ENCODE measurements at regions not wholly inside any gene's neighbourhood (a gene's known extent, or its start where the extent isn't known, plus 50 kb on each side); places are given as distances from the start of the nearest gene placed in this dataset.

DNA sequence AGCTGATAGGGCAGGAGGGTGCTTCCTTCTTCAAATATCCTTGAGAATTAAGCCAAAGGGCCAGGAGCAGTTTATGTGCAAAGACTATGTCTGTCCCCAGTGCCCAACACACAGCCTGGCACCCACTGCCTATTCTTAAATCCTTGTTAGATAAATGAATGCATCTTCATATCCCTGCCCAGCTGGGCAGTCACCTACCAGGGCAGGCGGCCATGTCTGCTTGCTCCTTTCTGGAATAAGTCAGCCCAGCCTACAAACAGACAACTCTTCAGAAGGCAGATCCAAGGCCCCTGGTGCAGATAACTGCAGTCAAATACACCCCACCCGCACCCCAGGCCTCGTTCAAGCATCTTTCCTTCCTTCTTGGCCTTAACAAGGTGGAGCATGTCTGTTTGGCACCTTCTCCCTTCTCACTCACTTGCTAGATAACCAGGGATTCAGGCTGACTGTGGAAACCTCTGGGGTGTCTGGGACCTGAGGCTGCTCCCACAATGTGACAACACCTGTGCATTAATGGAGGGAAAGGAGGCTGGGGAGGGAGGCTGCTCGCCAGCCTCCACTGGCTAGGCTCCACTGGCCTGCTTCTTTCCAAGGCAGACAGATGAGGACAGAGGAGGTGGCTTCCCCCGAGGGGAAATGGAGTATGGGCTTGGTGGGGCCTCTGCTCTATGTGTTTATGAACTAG, 59.9 kb upstream of the COL13A1 start:
- DNase-seq = no peak

DNA sequence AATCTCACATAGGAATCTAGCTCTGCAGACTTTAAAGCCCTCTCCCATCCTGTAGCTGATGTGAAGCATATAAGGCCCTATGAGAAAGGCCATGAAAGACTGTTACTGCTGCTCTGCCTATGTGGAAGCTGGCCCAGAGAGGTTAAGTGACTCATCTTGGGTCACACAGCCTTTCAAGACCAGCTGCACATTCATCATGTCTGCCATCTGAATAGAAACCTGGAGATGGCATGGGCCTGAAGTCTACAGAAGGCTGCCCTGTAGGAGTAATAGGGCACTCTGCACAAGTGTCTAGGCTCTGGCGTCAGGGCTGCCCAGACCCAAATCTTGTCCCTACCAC, 59.4 kb upstream of the COL13A1 start:
- no peak for DNase-seq

DNA sequence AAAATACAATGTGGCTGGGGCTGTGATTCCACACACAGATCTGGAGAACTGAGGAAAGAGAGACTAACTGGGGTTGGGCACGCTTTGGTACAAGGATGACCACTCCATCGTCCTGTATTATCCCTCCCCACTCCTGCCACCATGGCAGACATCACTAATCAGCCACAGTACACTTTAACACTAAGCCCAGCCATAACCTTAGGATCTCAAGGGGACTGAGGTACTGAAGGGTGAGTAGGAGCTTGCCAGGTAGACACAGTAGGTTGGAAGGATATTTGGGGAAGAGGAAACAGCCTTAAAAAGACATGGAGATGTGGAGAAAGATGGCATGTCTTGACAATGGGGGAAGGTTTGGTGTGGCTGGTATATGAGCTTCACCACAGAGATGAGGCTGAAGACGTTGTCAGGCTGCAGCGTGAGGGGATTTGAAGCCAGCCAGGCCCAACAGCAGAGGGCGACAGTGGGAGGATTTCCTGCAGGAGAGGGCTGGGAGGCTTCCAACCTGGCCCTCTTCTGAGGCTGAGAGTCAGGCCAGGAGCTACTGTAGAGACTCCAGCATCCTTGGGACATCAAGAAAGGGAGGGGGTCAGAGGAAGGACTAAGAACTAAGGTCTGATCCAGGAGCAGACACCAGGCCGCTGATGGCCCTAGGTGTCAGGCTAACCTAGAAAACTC, 58.6 kb upstream of the COL13A1 start:
- DNase-seq = no peak

DNA sequence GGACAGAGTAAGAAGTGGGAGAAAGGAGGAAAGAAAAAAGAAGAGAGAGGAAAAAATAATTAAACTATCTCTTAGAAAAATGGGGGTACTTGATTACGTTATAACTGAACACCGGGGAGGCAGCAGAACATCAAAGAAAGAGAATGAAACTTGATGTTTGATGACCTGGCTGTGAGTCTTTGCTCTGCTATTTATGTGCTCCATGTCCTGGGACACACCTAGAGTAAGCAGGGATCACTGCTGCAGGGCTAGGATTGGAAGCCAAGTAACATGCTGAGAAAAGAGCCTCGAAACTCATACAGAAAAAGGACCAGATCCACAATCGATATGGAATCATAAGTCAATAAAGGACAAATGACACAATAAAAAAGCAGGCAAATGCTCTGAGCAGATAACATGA, 56.7 kb upstream of the COL13A1 start:
- DNase-seq = no peak

DNA sequence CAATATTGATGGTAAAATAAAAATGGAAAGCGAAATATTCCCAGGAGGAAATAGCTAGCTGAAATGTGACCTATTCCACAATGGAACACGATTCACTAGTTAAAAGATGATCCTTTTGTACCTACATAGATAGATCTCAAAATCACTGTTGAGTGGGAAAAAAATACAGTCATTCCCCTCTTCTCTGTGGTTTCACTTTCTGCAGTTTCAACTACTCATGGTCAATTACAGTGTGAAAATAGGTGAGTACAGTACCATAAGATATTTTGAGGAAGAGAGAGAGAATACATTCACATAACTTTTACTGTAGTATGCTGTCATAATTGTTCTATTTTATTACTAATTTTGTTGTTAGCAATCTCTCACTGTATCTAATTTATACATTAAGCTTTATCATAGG, 56.0 kb upstream of the COL13A1 start:
- DNase-seq = no peak

DNA sequence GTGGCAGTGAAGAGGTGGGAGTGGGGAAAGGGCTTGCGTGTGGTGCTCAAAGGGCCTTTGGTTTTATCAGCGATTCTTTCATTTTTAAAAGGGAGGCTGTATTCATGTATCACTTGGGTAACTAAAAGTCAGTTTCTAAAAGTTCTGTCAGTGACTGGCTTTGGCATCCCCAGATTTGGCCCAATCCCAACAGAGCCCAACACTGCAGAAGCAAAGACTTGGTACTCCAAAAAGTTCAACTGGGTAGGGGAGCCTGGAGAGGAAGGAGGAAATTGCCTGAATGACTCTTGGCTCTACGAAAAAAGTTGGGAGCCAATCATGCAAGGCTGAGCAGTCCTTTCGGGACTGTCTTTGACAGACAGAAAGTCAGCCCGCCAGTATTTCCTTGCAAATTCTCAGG, 54.5 kb upstream of the COL13A1 start:
- no peak for DNase-seq

DNA sequence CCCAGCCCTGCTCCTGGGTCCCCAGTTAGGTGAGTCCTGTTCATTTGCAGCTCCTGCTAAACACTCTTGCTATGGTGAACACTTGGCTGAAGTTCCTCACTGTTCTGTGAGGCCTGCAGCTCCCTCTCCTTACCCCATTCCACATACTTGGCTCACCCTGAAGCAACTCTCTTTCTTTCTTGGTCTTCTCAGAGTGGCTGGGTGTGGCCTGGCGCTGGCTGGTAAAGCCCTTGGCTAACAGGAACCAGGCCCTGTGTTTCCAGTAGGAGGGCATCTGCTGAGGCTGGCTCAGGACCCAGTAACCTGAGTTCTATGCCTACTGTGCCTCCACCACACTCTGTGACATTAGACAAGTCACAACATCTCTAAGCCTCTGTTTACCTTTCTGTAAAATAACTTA, 53.1 kb upstream of the COL13A1 start:
- no peak for DNase-seq

DNA sequence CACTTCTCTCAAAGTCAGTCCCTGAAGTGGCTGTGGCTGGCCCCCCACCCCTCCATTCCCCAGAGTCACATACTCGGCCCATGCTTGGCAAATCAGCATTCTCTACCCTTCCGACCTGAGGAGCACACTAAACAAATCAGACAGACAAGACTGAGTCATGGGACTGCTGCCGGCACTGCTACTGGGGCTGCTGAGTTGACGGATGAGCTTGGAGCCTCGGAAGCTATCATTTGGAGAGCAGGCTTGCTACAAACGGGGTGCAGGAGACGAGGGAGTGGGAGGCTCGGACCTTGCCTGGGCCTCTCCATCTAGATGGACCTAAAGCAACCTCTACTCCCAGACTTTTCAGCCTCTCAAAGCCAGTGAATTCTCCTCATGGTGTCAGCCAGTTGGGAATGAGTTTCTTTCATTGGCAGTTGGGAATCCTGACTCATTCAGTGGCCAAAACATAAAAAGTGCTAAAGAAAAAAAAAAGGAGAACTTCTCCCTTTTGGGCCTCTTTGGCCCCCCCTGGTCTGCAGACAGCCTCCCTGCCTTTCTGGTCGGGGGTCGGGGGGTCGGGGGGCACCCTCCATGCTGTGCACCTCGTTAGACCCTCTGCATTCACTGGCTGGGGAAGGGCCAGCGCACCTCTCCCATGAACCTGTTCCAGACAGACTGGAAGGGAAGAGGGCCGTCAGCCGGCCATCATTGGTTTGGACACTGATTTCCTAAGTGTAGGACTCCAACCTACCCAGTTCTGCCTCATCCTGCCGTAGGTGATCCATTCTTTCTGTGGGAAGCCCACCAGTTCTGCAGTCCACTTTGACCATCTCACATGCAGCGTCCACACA, 52.3 kb upstream of the COL13A1 start:
- no peak for DNase-seq

DNA sequence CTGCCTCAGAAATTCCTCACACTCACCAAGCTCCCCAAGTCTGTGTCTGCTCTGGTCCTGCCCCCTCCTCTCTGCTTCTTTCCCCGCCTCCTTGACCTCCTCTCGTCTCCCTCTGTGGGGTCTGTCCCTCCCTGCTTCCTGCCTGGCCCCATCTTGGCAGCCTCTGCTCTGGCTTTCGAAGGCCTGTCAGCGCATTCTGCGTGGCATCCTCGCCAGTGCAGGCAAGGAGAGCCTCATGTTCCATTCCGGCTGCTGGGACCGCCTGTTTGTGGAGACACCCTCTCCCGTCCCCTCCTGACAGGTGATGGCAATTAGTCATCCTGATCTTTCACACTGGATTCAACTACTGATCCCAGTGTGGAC, 51.7 kb upstream of the COL13A1 start:
- no peak for DNase-seq

DNA sequence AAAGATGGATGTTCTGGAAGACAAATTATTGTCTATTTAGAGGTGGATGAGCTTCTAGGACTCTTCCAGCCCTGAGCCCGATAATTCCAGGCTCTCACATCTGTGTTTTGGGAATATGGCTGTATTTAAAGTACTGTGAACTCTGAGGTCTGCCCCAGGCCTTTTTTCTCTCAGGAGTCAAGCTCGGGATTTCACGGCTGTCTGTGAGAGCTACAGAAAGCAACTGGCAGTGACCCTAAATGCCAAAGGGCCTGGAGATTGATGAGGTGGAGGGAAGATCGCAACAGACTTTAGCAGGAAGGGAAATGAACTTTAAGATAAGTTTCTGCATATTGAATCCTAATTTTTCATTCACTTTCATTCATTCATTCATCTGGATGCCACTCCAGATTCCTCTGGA, 51.0 kb upstream of the COL13A1 start:
- DNase-seq = no peak

DNA sequence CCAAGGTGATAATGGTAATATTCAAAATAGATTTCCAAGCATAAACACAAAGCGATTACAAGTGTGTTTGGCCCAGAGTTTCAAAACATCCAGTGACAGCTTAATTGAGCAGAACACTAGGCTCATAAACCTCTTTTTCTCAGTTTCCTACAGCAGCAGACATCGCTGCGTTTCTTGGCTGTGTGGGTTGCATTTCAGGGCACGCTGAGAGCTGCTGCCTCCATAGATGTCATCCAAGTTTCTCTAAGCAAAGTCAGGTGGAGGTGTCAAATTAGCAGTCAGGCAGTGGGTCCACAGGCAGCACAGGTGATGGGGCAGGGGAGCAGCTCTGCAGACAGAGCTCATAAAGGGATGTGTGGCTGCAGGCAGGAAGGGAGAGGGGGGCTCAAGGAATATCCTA, 50.5 kb upstream of the COL13A1 start:
- no peak for DNase-seq
